Central memory CD8-positive, alpha-beta T cell (primary cell): ENCODE measurements at regions not wholly inside any gene's neighbourhood (a gene's known extent, or its start where the extent isn't known, plus 50 kb on each side); places are given as distances from the start of the nearest gene placed in this dataset.
"Not testable (repeated sequence)": the region's sequence is repeated elsewhere in the genome, so short reads cannot be mapped to it uniquely, and the experiment has no call there.

ENCODE experiments used
- ATAC-seq: fragments of 150-1000 bp; cut with Tn5 transposase; replicated peaks from 2 replicates; pipeline ENCODE4 v1.10.0; 2022; ENCODE audit warnings: mild to moderate bottlenecking, moderate FRiP score, moderate number of reproducible peaks; ENCODE audit not compliant: poor library complexity, severe bottlenecking; ENCODE audit errors: extremely low read depth
- DNase-seq, 2 donors: peaks; one replicate each; pipeline ENCODE4 v3.0.0; 2021; ENCODE audit warnings: low spot score in 2 of 2
- H3K27ac Mint-ChIP-seq: one replicate; pipeline ENCODE4 v1.8.0; 2022; ENCODE audit warnings: low read depth, mild to moderate bottlenecking, moderate library complexity, mixed read lengths
- H3K27me3 Mint-ChIP-seq: one replicate; pipeline ENCODE4 v1.8.0; 2022; ENCODE audit warnings: mixed read lengths
- H3K36me3 Mint-ChIP-seq: one replicate; pipeline ENCODE4 v1.8.0; 2022; ENCODE audit warnings: mild to moderate bottlenecking, moderate library complexity, mixed read lengths; ENCODE audit not compliant: insufficient read depth
- H3K4me1 Mint-ChIP-seq: one replicate; pipeline ENCODE4 v1.8.0; 2022; ENCODE audit warnings: mixed read lengths
- H3K4me3 Mint-ChIP-seq: one replicate; pipeline ENCODE4 v1.8.0; 2022; ENCODE audit warnings: mild to moderate bottlenecking, moderate library complexity, mixed read lengths
- H3K9me3 Mint-ChIP-seq: one replicate; pipeline ENCODE4 v1.8.0; 2022; ENCODE audit warnings: mixed read lengths

DNA sequence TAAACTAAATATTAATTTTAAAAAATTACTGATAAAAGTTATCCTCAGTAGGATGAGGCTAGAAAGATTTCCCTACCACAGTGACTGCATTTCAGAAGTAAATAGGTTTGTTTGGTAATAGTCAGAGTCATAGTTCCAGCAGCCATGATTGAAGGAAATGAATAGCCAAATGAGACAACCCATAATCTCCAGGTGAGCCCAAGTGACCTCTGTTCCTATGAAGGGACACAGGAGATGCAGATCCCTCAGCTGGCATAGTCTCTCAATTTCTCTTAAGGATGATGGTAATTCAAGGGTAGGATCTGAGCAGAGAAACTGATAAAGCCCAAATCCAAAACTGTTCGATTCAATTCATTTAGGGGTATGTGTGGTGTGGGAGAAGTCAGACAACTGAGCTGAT is 461.8 kb downstream of the RAP2B start:
- Mint-ChIP-seq H3K27ac (peak overlapping the region; percentile 87), H3K36me3 (no peaks in the 10 kb centered on the region), H3K9me3 (peaks cover 4% of the 10 kb centered on the region), H3K4me1 (peaks cover 47% of the 10 kb centered on the region), H3K27me3 (no peaks in the 10 kb centered on the region), H3K4me3 (peak overlapping the region; percentile 55)
- DNase-seq, result no peak
- no peak for ATAC-seq

DNA sequence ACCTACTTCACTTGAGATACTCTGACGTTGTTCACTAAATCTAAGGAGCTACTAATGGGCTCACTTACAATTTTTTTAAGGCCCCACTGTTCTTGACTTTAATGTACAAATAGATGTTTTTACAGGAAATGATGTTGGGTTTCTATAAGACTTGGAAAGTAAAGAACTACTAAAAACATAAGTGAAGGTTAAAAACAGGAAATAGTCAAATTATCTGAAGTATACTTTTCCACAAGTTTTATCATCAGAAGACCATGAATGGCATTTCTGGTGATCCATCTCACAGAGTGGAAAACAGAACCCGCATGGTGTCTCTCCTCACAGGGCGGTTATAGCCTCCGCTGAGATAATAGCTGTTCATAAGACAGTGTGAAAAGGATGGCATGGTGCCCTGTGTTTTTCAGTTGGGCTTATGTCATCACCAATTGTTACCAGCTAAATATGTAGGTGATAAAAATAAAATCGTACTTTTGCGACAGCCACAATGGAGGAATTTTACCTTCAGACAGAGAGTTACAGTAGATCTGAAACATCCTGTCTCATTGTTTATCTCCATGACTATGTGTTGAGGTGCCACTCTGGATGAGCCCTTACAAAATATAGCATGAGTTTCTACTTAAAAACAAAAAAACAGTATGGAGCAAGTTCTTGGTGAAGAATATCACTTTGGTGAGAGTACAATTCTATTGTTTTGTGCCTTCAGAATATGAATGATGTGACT is 462.4 kb downstream of the RAP2B start:
- Mint-ChIP-seq H3K27me3 (no peaks in the 10 kb centered on the region), H3K4me3 (peak overlapping the region; percentile 55), H3K9me3 (peaks cover 4% of the 10 kb centered on the region), H3K4me1 (peaks cover 47% of the 10 kb centered on the region), H3K27ac (peak overlapping the region; percentile 87), H3K36me3 (no peaks in the 10 kb centered on the region)
- peak; percentile 80 for ATAC-seq
- DNase-seq, result peak in 1 of 2 donors; percentile 34

DNA sequence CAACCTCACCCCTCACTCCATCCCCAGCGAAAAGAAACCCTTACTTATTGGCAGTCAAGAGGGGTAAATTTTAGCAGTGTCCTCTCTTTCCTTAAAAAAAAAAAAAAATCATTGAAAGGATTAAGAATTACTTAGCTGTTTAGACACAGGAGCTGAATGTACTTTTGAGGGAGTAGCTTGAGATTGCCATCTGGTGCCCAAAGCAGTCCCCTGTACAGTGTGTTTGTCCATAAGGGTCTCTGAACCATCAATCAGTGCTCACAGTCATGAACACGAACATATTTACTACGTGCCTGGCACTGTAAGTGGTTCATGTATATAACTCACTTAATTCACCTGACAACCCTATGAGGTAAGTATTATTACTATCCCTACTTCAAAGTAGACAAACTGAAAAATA is 463.5 kb downstream of the RAP2B start:
- Mint-ChIP-seq H3K4me1 (peaks cover 55% of the 10 kb centered on the region), H3K27ac (peak overlapping the region; percentile 87), H3K36me3 (no peaks in the 10 kb centered on the region), H3K4me3 (no peak overlapping the region), H3K9me3 (peaks cover 4% of the 10 kb centered on the region), H3K27me3 (no peaks in the 10 kb centered on the region)
- no peak for DNase-seq
- no peak for ATAC-seq

DNA sequence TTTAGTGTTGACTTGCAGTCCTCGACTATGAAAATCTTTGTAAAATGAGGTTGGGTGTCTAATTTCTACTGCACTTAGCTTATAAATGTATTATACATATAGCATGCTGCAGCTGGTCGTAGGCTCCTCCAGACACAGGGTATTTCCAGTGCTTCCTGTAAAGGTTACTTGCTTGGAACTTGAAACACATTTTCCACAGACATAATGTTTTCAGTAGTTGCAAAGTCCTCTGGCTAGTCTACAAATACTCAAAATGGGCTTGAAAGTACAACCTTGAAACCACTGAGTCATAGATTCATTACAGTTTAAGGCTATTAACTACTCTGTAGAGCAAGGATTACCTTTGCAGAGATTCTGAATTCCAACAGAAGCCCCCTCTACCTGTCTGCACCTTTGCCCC is 464.1 kb downstream of the RAP2B start:
- H3K36me3 Mint-ChIP-seq, result no peaks in the 10 kb centered on the region
- peaks cover 51% of the 10 kb centered on the region for H3K4me1 Mint-ChIP-seq
- H3K4me3 Mint-ChIP-seq, result no peak overlapping the region
- H3K27me3 Mint-ChIP-seq, result no peaks in the 10 kb centered on the region
- no peak for ATAC-seq
- H3K9me3 Mint-ChIP-seq, result no peaks in the 10 kb centered on the region
- DNase-seq, result no peak
- no peak overlapping the region for H3K27ac Mint-ChIP-seq

DNA sequence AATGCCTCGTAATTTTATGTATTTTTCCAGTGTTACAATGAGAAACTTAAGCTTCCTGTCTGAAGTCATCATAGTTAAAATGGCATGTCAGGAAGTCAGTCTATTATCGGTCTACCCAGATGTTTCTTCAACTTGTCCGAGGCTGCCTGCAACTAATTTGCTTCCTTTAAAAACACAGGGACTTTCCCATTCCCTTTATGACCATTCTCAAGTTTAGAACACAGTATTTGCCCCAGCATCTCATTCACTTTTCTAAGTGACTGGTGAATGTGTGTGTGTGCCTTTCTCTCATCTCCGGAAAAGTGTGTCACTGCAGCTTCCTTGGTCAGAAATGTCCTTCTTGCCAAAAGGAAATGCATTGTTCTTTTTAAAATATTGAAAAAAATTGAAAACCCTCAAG is 466.6 kb downstream of the RAP2B start:
- ATAC-seq, result no peak
- Mint-ChIP-seq H3K36me3 (no peaks in the 10 kb centered on the region), H3K27me3 (no peaks in the 10 kb centered on the region), H3K27ac (no peak overlapping the region), H3K4me3 (peak overlapping the region; percentile 18), H3K4me1 (peaks cover 33% of the 10 kb centered on the region), H3K9me3 (no peaks in the 10 kb centered on the region)
- no peak for DNase-seq

DNA sequence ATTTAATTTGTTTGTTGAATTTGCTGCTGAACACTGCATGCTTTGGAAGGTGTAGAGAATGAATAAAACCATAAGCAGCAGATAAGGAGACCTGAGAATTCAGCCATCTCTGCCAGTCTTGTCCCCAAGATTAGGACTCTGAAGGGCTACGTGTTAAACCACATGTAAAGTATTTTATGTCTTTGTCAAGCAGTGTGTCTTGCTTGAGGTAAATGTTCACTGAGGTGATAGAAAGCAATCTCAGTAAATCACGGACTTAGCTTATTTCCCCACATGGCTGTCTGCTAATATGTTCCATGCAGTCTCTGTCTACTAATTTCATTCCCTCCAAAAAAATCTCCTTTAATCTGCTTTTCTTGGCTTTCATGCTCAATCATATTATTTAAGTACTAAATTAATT is 467.1 kb downstream of the RAP2B start:
- Mint-ChIP-seq H3K9me3 (no peaks in the 10 kb centered on the region), H3K4me3 (no peak overlapping the region), H3K4me1 (peaks cover 28% of the 10 kb centered on the region), H3K27ac (no peak overlapping the region), H3K36me3 (no peaks in the 10 kb centered on the region), H3K27me3 (no peaks in the 10 kb centered on the region)
- DNase-seq (no peak), ATAC-seq (no peak)

DNA sequence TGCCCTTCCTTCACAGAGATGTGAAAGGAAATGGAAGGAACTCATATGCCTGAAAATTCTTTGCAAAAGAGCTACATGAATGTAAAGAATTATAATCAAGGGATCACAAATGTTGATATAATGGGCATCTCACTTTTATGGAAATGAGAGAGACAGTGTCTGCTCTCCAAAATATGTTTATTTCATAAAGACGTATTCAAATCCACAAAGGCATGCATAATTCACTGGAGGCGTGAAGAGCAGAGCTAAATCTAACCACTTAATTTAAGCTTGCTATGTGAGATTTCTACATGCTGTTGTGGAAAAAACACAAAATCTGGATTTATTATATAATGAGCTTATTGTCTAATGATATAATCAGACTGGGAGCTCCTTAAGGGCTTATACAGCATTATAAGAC is 469.1 kb downstream of the RAP2B start:
- Mint-ChIP-seq H3K36me3 (no peaks in the 10 kb centered on the region), H3K4me3 (no peak overlapping the region), H3K9me3 (no peaks in the 10 kb centered on the region), H3K27ac (no peak overlapping the region), H3K4me1 (peaks cover 18% of the 10 kb centered on the region), H3K27me3 (no peaks in the 10 kb centered on the region)
- no peak for DNase-seq
- ATAC-seq, result no peak

DNA sequence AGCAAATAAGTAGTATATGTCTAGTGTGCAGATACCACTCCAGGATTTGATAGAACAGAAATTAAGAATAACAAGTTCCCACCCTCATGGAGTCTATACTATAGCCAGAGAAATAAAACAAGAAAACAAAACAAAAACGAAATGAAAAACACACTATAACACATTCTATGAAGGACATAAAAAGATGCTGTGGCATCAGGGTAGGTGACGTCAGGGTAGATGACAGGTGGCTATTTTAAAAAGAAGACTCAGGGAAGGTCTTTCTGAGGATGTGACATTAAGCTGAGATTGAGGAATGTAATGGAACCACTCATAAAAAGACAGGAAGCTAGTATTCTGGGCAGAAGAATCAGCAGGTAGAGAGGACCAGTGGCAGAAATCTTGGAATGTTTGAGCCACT is 469.6 kb downstream of the RAP2B start:
- Mint-ChIP-seq H3K27me3 (no peaks in the 10 kb centered on the region), H3K4me3 (no peak overlapping the region), H3K36me3 (no peaks in the 10 kb centered on the region), H3K9me3 (no peaks in the 10 kb centered on the region), H3K27ac (no peak overlapping the region), H3K4me1 (peaks cover 18% of the 10 kb centered on the region)
- no peak for DNase-seq
- ATAC-seq, result no peak

DNA sequence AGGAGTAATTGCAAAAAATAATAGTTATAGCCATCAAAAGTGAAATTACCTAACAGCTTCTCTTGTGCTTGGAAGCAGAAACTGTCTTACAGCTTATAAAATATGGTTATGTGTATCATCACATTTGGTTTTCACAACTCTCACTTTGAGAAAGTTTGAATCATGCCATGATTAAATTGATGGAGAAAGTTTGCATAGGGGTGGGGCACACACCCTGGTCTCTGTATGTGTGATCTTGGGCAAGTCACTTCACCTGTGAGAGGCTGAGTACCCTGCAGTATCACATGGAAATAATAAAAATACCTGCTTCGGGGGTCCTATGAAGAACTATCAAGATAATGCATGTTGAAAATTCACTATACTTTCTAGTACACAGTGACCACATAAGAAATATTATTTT is 471.4 kb downstream of the RAP2B start:
- Mint-ChIP-seq H3K27ac (no peak overlapping the region), H3K9me3 (no peaks in the 10 kb centered on the region), H3K36me3 (no peaks in the 10 kb centered on the region), H3K4me1 (peaks cover 12% of the 10 kb centered on the region), H3K27me3 (no peaks in the 10 kb centered on the region), H3K4me3 (no peak overlapping the region)
- DNase-seq (no peak), ATAC-seq (no peak)

DNA sequence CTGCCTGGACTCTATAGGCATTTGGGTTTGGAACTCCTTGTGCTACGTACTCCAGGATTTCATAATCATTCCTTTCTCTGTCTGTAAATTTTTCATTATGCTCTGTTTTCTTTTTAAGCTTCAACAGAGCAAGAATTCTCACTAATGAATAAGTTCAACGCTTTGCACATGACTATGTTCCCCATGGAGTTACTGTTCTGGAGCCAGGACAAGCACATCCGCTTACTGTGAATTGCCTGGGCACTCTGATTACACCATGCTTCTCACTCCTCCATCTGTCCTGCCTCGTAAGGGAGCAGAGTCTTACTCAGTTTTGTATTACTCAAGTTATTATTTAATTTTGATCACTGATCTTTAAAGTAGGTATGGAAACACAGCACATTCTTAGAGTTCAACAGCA is 472.7 kb downstream of the RAP2B start:
- Mint-ChIP-seq H3K27me3 (no peaks in the 10 kb centered on the region), H3K27ac (no peak overlapping the region), H3K9me3 (no peaks in the 10 kb centered on the region), H3K4me3 (no peak overlapping the region), H3K4me1 (peaks cover 12% of the 10 kb centered on the region), H3K36me3 (no peaks in the 10 kb centered on the region)
- ATAC-seq (no peak), DNase-seq (no peak)

DNA sequence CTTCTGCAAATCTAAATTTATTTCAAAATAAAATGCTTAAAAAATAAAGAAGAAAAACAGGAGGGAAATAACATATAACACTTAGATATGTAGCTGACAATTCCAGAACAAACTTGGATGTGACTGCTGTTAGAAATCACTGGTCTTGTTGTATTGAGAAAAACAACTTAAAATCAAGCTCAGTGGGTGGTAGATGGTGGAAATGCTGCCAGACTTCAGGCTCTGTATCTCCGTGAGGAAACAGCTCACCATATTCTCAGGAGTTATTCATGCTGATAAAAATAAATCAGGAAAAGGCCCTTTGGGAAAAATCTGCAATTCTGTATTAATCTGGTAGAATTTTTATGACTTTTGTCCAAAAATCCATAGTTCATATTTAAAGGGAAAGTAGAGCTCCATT is 477.6 kb downstream of the RAP2B start:
- no peaks in the 10 kb centered on the region for H3K27me3 Mint-ChIP-seq
- H3K9me3 Mint-ChIP-seq, result peaks cover 8% of the 10 kb centered on the region
- H3K4me3 Mint-ChIP-seq, result no peak overlapping the region
- no peak for ATAC-seq
- H3K27ac Mint-ChIP-seq, result no peak overlapping the region
- H3K4me1 Mint-ChIP-seq, result peaks cover 36% of the 10 kb centered on the region
- no peak for DNase-seq
- H3K36me3 Mint-ChIP-seq, result peaks cover 2% of the 10 kb centered on the region

DNA sequence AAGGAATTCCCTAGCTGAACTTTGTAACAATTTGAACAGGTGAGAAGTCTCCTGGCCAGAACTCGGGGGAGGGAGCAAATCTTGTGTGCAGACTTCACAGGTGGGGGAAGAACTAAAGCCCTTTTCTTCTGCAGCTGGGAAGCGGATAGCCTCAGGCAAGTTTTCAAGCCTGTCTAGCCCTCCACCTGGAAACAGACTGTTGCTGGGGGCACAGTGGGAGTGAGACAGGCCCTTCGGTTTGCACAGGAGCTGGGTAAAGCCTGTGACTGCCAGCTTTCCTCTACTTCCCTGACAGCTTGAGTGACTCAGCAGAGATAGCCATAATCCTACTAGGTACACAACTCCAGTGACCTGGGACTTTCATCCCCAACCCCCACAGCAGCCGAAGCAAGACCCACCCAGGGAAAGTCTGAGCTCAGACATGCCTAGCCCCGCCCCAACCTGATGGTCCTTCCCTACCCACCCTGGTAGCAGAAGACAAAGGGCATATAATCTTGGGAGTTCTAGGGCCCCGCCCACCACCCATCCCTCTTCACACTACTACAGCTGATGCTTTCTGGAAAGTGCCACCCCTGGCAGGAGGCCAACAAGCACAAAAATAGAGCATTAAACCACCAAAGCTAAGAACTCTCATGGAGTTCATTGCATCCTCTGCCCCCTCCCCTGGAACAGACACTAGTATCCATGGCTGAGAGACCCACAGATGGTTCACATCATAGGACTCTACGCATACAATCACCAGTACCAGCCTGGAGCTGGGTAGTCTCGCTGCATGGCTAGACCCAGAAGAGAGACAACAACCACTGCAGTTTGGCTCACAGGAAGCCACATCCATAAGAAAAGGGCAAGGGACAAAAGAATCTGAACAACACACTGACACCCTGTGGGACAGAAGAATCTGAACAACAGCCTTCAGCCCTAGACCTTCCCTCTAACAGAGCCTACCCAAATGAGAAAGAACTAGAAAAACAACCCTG is 479.0 kb downstream of the RAP2B start:
- H3K27ac Mint-ChIP-seq, result no peak overlapping the region
- no peaks in the 10 kb centered on the region for H3K27me3 Mint-ChIP-seq
- DNase-seq (no peak), ATAC-seq (no peak)
- peaks cover 38% of the 10 kb centered on the region for H3K4me1 Mint-ChIP-seq
- H3K9me3 Mint-ChIP-seq, result peaks cover 8% of the 10 kb centered on the region
- peaks cover 2% of the 10 kb centered on the region for H3K36me3 Mint-ChIP-seq
- H3K4me3 Mint-ChIP-seq, result no peak overlapping the region

DNA sequence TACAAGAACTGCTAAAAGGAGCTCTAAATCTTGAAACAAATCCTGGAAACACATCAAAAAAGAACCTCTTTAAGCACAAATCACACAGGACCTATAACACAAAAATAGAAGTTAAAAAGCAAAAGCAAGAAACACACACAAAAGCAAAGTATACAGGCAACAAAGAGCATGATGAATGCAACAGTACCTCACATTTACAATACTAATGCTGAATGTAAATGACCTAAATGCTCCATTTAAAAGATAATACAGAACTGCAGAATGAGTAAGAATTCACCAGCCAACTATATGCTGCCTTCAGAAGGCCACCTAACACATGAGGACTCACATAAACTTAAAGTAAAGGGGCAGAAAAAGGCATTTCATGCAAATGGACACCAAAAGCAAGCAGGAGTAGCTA is 478.6 kb upstream of the ARHGEF26 start:
- H3K4me3 Mint-ChIP-seq, ATAC-seq: not testable (repeated sequence)

More for the DNA sequence above, 478.6 kb upstream of the ARHGEF26 start:
- Mint-ChIP-seq H3K4me1 (peaks cover 38% of the 10 kb centered on the region), H3K27ac (peak overlapping the region; percentile 87)
- DNase-seq, H3K36me3 Mint-ChIP-seq, H3K9me3 Mint-ChIP-seq, H3K27me3 Mint-ChIP-seq: not testable (repeated sequence)
